HL-60 (cell line): ENCODE measurements at regions not wholly inside any gene's neighbourhood (a gene's known extent, or its start where the extent isn't known, plus 50 kb on each side); places are given as distances from the start of the nearest gene placed in this dataset.

ENCODE experiments used
- GABPA ChIP-seq: IDR thresholded peaks from 2 replicates; pipeline ENCODE4 v1.6.1; 2012; ENCODE audit warnings: low read depth
- POLR2AphosphoS5 ChIP-seq: IDR thresholded peaks from 2 replicates; pipeline ENCODE4 v1.6.1; 2012; ENCODE audit warnings: low read depth
- SPI1 ChIP-seq: IDR thresholded peaks from 2 replicates; pipeline ENCODE4 v1.6.1; 2012; ENCODE audit warnings: low read depth, mild to moderate bottlenecking, borderline replicate concordance
- TF ChIP-seq, protein P1 (sequence below): IDR thresholded peaks from one replicate; pipeline ENCODE4 v1.5.1; 2011; ENCODE audit warnings: low read length, control low read depth, inconsistent platforms; ENCODE audit not compliant: insufficient read depth
- TF ChIP-seq, protein P2 (sequence below): IDR thresholded peaks from 2 replicates; pipeline ENCODE4 v1.6.1; 2012; ENCODE audit warnings: low read depth; ENCODE audit not compliant: insufficient replicate concordance

DNA sequence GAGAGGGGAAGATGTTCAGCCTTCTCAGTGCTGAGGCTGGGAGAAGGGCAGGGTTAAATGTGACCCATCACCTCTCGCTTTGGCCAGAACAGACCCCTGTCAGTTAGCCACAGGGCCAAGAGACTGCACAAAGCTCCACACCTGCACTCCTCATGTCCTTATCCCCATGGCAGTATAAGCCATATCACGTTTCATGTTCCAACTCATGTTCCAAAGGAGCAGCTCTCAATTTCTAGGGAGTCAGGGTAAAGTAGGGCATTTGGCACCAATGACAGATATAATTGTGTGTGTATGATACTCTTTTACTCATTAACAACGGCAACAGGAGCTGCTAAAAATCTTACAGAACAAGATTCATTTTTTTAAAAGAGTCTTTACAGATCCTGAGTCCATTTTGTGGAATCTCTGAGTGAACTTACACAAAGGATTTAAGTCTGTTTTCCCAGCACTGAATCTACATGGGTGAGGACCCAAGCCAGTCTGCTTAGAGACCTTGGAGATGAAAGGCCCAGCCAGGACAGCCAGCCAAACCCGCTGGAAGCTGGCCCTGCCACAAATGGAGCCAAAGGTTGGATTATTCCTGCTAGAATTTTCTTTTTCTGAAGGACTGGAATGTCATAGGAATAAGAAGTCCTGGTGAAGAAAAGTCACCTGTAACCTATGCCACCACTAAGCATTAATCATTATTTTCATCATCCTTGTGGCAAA lies 129.1 kb upstream of the SMAD1 start:
- TF ChIP-seq, protein P1, sequence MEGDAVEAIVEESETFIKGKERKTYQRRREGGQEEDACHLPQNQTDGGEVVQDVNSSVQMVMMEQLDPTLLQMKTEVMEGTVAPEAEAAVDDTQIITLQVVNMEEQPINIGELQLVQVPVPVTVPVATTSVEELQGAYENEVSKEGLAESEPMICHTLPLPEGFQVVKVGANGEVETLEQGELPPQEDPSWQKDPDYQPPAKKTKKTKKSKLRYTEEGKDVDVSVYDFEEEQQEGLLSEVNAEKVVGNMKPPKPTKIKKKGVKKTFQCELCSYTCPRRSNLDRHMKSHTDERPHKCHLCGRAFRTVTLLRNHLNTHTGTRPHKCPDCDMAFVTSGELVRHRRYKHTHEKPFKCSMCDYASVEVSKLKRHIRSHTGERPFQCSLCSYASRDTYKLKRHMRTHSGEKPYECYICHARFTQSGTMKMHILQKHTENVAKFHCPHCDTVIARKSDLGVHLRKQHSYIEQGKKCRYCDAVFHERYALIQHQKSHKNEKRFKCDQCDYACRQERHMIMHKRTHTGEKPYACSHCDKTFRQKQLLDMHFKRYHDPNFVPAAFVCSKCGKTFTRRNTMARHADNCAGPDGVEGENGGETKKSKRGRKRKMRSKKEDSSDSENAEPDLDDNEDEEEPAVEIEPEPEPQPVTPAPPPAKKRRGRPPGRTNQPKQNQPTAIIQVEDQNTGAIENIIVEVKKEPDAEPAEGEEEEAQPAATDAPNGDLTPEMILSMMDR, result no peak
- TF ChIP-seq, protein P2, sequence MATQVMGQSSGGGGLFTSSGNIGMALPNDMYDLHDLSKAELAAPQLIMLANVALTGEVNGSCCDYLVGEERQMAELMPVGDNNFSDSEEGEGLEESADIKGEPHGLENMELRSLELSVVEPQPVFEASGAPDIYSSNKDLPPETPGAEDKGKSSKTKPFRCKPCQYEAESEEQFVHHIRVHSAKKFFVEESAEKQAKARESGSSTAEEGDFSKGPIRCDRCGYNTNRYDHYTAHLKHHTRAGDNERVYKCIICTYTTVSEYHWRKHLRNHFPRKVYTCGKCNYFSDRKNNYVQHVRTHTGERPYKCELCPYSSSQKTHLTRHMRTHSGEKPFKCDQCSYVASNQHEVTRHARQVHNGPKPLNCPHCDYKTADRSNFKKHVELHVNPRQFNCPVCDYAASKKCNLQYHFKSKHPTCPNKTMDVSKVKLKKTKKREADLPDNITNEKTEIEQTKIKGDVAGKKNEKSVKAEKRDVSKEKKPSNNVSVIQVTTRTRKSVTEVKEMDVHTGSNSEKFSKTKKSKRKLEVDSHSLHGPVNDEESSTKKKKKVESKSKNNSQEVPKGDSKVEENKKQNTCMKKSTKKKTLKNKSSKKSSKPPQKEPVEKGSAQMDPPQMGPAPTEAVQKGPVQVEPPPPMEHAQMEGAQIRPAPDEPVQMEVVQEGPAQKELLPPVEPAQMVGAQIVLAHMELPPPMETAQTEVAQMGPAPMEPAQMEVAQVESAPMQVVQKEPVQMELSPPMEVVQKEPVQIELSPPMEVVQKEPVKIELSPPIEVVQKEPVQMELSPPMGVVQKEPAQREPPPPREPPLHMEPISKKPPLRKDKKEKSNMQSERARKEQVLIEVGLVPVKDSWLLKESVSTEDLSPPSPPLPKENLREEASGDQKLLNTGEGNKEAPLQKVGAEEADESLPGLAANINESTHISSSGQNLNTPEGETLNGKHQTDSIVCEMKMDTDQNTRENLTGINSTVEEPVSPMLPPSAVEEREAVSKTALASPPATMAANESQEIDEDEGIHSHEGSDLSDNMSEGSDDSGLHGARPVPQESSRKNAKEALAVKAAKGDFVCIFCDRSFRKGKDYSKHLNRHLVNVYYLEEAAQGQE, result no peak
- TF ChIP-seq POLR2AphosphoS5 (no peak), SPI1 (no peak), GABPA (no peak)
